Mesodermal cell (in vitro differentiated cells): ENCODE measurements at regions not wholly inside any gene's neighbourhood (a gene's known extent, or its start where the extent isn't known, plus 50 kb on each side); places are given as distances from the start of the nearest gene placed in this dataset.

Source experiments
- H3K27ac ChIP-seq: 2 replicates; pipeline ENCODE4 v1.7.0; 2013; ENCODE audit warnings: mild to moderate bottlenecking, low read depth, low read length, moderate library complexity; ENCODE audit not compliant: severe bottlenecking
- H3K36me3 ChIP-seq: 2 replicates; pipeline ENCODE4 v1.7.1; 2013; ENCODE audit warnings: mild to moderate bottlenecking, low read length, moderate library complexity; ENCODE audit not compliant: control insufficient read depth, insufficient read depth
- H3K4me1 ChIP-seq: one replicate; pipeline ENCODE4 v1.7.1; 2013; ENCODE audit warnings: mild to moderate bottlenecking, low read length; ENCODE audit not compliant: insufficient read depth, control insufficient read depth, poor library complexity, severe bottlenecking
- H3K4me3 ChIP-seq: 2 replicates; pipeline ENCODE4 v1.7.0; 2013; ENCODE audit warnings: low read length, control low read depth, mild to moderate bottlenecking; ENCODE audit not compliant: insufficient read depth, poor library complexity, severe bottlenecking; ENCODE audit errors: extremely low read depth
- H3K9me3 ChIP-seq: 2 replicates; pipeline ENCODE4 v1.7.1; 2013; ENCODE audit warnings: mild to moderate bottlenecking, low read length, moderate library complexity; ENCODE audit not compliant: control insufficient read depth
- WGBS, 2 experiments: methylation state at CpG; one replicate each; pipeline ENCODE4 v1.1.5; 2013; ENCODE audit warnings: missing lambda C conversion rate in 2 of 2; ENCODE audit not compliant: insufficient coverage in 2 of 2; 5-methylcytosine and 5-hydroxymethylcytosine counted together

- Histone ChIP-seq H3K36me3 (no peaks in the 10 kb centered on the region), H3K9me3 (no peaks in the 10 kb centered on the region), H3K4me3 (no peak overlapping the region), H3K4me1 (peaks cover 12% of the 10 kb centered on the region), H3K27ac (peak overlapping the region; percentile 36)
- WGBS, 2 experiments, result 65 to 100% methylated on average over 1 to 2 of the region's 7 CpGs
These were observed 323.8 kb upstream of the WWC1 start for GRCh38 chr5:167967494-167968177.

GRCh38 chr5:167968837-167969236 is 322.6 kb upstream of the WWC1 start:
- Histone ChIP-seq H3K27ac (no peak overlapping the region), H3K4me1 (peaks cover 12% of the 10 kb centered on the region), H3K9me3 (no peaks in the 10 kb centered on the region), H3K4me3 (no peak overlapping the region), H3K36me3 (no peaks in the 10 kb centered on the region)
- 86 to 93% methylated on average over 2 to 3 of the region's 4 CpGs for WGBS, 2 experiments

- no peaks in the 10 kb centered on the region for H3K9me3 ChIP-seq
- no peak overlapping the region for H3K4me3 ChIP-seq
- WGBS, 2 experiments, result 55 to 56% methylated on average over 3 to 4 of the region's 4 CpGs
- H3K27ac ChIP-seq, result no peak overlapping the region
- H3K4me1 ChIP-seq, result peaks cover 12% of the 10 kb centered on the region
- no peaks in the 10 kb centered on the region for H3K36me3 ChIP-seq
These were observed 321.4 kb upstream of the WWC1 start for GRCh38 chr5:167969998-167970397.

GRCh38 chr5:167971706-167972105 is 319.7 kb upstream of the WWC1 start:
- Histone ChIP-seq H3K36me3 (no peaks in the 10 kb centered on the region), H3K9me3 (no peaks in the 10 kb centered on the region), H3K4me3 (no peak overlapping the region), H3K4me1 (peaks cover 12% of the 10 kb centered on the region), H3K27ac (no peak overlapping the region)
- WGBS, 2 experiments, result 100% methylated on average over 3 of the region's 3 CpGs; no CpG with 5 or more reads in 1 of the 2 experiments

GRCh38 chr5:167973126-167973525 is 318.3 kb upstream of the WWC1 start:
- H3K4me3 ChIP-seq, result no peak overlapping the region
- no peak overlapping the region for H3K27ac ChIP-seq
- 88 to 94% methylated on average over 3 to 4 of the region's 4 CpGs for WGBS, 2 experiments
- H3K36me3 ChIP-seq, result no peaks in the 10 kb centered on the region
- peaks cover 5% of the 10 kb centered on the region for H3K4me1 ChIP-seq
- H3K9me3 ChIP-seq, result no peaks in the 10 kb centered on the region

- no peak overlapping the region for H3K27ac ChIP-seq
These were observed 306.5 kb upstream of the WWC1 start for GRCh38 chr5:167984951-167985350.

GRCh38 chr5:167985373-167985772 is 306.1 kb upstream of the WWC1 start:
- Histone ChIP-seq H3K9me3 (no peaks in the 10 kb centered on the region), H3K4me3 (no peak overlapping the region), H3K4me1 (no peaks in the 10 kb centered on the region), H3K27ac (no peak overlapping the region), H3K36me3 (no peaks in the 10 kb centered on the region)
- WGBS, 2 experiments, result 83 to 86% methylated on average over 7 of the region's 8 CpGs

More at GRCh38 chr5:167984951-167985350, 306.5 kb upstream of the WWC1 start:
- Histone ChIP-seq H3K4me3 (no peak overlapping the region), H3K9me3 (no peaks in the 10 kb centered on the region), H3K36me3 (no peaks in the 10 kb centered on the region), H3K4me1 (no peaks in the 10 kb centered on the region)
- 86 to 100% methylated on average over 1 of the region's 1 CpG for WGBS, 2 experiments

GRCh38 chr5:167987490-167988280 is 303.8 kb upstream of the WWC1 start:
- Histone ChIP-seq H3K9me3 (no peaks in the 10 kb centered on the region), H3K4me1 (no peaks in the 10 kb centered on the region), H3K27ac (no peak overlapping the region), H3K4me3 (no peak overlapping the region), H3K36me3 (no peaks in the 10 kb centered on the region)
- 80 to 82% methylated on average over 8 of the region's 12 CpGs for WGBS, 2 experiments

GRCh38 chr5:167992868-167993267 is 298.6 kb upstream of the WWC1 start:
- Histone ChIP-seq H3K4me3 (no peak overlapping the region), H3K36me3 (no peaks in the 10 kb centered on the region), H3K9me3 (no peaks in the 10 kb centered on the region), H3K4me1 (no peaks in the 10 kb centered on the region), H3K27ac (no peak overlapping the region)
- 93 to 99% methylated on average over 11 of the region's 11 CpGs for WGBS, 2 experiments

- 82 to 86% methylated on average over 3 of the region's 3 CpGs for WGBS, 2 experiments
- peaks cover 8% of the 10 kb centered on the region for H3K4me1 ChIP-seq
These were observed 297.7 kb upstream of the WWC1 start for GRCh38 chr5:167993771-167994170.

More at GRCh38 chr5:167993771-167994170, 297.7 kb upstream of the WWC1 start:
- Histone ChIP-seq H3K4me3 (no peak overlapping the region), H3K9me3 (no peaks in the 10 kb centered on the region), H3K27ac (no peak overlapping the region), H3K36me3 (no peaks in the 10 kb centered on the region)
